ENCODE measurements at regions not wholly inside any gene's neighbourhood (a gene's known extent, or its start where the extent isn't known, plus 50 kb on each side); places are given as distances from the start of the nearest gene placed in this dataset.

- TF ChIP-seq, protein P1, sequence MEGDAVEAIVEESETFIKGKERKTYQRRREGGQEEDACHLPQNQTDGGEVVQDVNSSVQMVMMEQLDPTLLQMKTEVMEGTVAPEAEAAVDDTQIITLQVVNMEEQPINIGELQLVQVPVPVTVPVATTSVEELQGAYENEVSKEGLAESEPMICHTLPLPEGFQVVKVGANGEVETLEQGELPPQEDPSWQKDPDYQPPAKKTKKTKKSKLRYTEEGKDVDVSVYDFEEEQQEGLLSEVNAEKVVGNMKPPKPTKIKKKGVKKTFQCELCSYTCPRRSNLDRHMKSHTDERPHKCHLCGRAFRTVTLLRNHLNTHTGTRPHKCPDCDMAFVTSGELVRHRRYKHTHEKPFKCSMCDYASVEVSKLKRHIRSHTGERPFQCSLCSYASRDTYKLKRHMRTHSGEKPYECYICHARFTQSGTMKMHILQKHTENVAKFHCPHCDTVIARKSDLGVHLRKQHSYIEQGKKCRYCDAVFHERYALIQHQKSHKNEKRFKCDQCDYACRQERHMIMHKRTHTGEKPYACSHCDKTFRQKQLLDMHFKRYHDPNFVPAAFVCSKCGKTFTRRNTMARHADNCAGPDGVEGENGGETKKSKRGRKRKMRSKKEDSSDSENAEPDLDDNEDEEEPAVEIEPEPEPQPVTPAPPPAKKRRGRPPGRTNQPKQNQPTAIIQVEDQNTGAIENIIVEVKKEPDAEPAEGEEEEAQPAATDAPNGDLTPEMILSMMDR (IDR thresholded peaks at IDR 0.05), result no peak
- no peak for TF ChIP-seq POLR2A (IDR thresholded peaks at IDR 0.05)
Observed at GRCh38 chr9:80502306-80502705, 930.5 kb downstream of the TLE4 start.

Measured in body of pancreas (tissue), 4 donors.